ENCODE measurements at regions not wholly inside any gene's neighbourhood (a gene's known extent, or its start where the extent isn't known, plus 50 kb on each side); places are given as distances from the start of the nearest gene placed in this dataset.
"Not testable (repeated sequence)": the region's sequence is repeated elsewhere in the genome, so short reads cannot be mapped to it uniquely, and the experiment has no call there.

GRCh38 chr4:79603681-79604080, 195.7 kb upstream of the GK2 start:
- DNase-seq: no peak

- DNase-seq: no peak
Measured at GRCh38 chr4:79599691-79600090, 191.7 kb upstream of the GK2 start.

- DNase-seq: no peak
Measured at GRCh38 chr4:79598801-79599200, 190.8 kb upstream of the GK2 start.

GRCh38 chr4:79598214-79598613, 190.2 kb upstream of the GK2 start:
- no peak for DNase-seq

- DNase-seq: no peak
Measured at GRCh38 chr4:79597266-79597665, 189.2 kb upstream of the GK2 start.

GRCh38 chr4:79592218-79592617, 184.2 kb upstream of the GK2 start:
- not testable (repeated sequence) for DNase-seq

GRCh38 chr4:79588679-79589078, 180.7 kb upstream of the GK2 start:
- DNase-seq: no peak

- DNase-seq: not testable (repeated sequence)
Measured at GRCh38 chr4:79587207-79587606, 179.2 kb upstream of the GK2 start.

GRCh38 chr4:79585834-79586233, 177.8 kb upstream of the GK2 start:
- no peak for DNase-seq

- DNase-seq: no peak
Measured at GRCh38 chr4:79585330-79585729, 177.3 kb upstream of the GK2 start.

- DNase-seq: no peak
Measured at GRCh38 chr4:79584902-79585301, 176.9 kb upstream of the GK2 start.

- no peak for DNase-seq
Measured at GRCh38 chr4:79584352-79584751, 176.3 kb upstream of the GK2 start.

GRCh38 chr4:79578606-79579005, 170.6 kb upstream of the GK2 start:
- DNase-seq: no peak

- DNase-seq: peak; percentile 9
Measured at GRCh38 chr4:79576429-79576753, 168.4 kb upstream of the GK2 start.

GRCh38 chr4:79575709-79576428, 167.8 kb upstream of the GK2 start:
- no peak for DNase-seq

- no peak for DNase-seq
Measured at GRCh38 chr4:79574741-79575451, 166.9 kb upstream of the GK2 start.

GRCh38 chr4:79563219-79563618, 155.2 kb upstream of the GK2 start:
- DNase-seq: no peak

- DNase-seq: no peak
Measured at GRCh38 chr4:79561751-79562150, 153.7 kb upstream of the GK2 start.

GRCh38 chr4:79559398-79559797, 151.4 kb upstream of the GK2 start:
- not testable (repeated sequence) for DNase-seq

GRCh38 chr4:79552311-79552710, 144.3 kb upstream of the GK2 start:
- DNase-seq: no peak

GRCh38 chr4:79551555-79551954, 143.5 kb upstream of the GK2 start:
- DNase-seq: no peak

- DNase-seq: no peak
Measured at GRCh38 chr4:79547851-79548250, 139.8 kb upstream of the GK2 start.

- DNase-seq: not testable (repeated sequence)
Measured at GRCh38 chr4:79545292-79545691, 137.3 kb upstream of the GK2 start.

GRCh38 chr4:79540143-79540542, 132.1 kb upstream of the GK2 start:
- DNase-seq: no peak

- DNase-seq: no peak
Measured at GRCh38 chr4:79535516-79535915, 127.5 kb upstream of the GK2 start.

All from amniotic stem cell (primary cell).